ENCODE measurements at regions not wholly inside any gene's neighbourhood (a gene's known extent, or its start where the extent isn't known, plus 50 kb on each side); places are given as distances from the start of the nearest gene placed in this dataset.

DNA sequence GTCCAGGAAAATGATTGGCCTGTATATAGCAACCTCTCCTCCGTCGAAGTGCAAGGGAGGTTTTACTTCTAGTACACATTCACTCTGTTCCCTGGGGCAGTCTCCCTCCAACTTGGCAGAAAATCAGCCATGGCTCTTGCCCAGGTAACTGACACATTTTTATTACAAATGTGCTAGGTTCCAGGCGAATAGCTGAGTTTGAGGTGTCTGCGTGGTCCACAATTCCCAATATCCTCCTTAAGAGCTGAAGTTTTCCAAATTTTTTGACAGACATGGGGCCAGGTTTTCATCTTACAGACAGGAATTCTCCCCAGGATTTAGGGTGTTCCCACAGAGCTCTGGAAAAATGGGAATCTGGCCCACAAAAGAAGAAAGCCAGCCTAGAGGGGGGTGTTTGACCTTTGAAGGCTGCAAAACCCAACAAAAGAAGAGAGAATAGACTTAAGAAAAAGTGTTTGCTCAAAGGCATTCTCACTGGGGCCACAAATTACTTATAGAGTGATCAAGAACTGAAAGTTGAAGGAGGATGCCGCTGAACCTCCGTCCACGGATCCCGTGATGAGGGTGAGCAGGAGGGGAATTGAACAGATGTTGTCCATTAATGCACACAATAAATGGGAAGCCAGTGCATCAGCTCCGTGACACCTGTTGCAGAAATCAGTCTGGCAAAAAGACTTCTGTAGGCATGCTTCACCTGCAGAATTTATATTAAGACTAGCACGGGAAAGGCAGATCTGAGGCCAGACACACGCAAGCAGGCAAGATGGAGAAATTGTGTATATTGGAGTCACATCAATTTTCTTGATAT lies 242.3 kb upstream of the COPS8 start:
- Histone ChIP-seq H3K27me3 (no peaks in the 10 kb centered on the region), H3K9me3 (no peaks in the 10 kb centered on the region), H3K36me3 (no peaks in the 10 kb centered on the region), H3K4me1 (no peaks in the 10 kb centered on the region), H3K27ac (no peak overlapping the region), H3K9ac (ENCODE audit: low read depth in 2 of 2, low read length in 2 of 2) (no peak overlapping the region), H3K4me3 (no peak overlapping the region)
- intact Hi-C loops (cut with DNase I) = no loop called here
- no peak for DNase-seq
- TF ChIP-seq, protein P1, sequence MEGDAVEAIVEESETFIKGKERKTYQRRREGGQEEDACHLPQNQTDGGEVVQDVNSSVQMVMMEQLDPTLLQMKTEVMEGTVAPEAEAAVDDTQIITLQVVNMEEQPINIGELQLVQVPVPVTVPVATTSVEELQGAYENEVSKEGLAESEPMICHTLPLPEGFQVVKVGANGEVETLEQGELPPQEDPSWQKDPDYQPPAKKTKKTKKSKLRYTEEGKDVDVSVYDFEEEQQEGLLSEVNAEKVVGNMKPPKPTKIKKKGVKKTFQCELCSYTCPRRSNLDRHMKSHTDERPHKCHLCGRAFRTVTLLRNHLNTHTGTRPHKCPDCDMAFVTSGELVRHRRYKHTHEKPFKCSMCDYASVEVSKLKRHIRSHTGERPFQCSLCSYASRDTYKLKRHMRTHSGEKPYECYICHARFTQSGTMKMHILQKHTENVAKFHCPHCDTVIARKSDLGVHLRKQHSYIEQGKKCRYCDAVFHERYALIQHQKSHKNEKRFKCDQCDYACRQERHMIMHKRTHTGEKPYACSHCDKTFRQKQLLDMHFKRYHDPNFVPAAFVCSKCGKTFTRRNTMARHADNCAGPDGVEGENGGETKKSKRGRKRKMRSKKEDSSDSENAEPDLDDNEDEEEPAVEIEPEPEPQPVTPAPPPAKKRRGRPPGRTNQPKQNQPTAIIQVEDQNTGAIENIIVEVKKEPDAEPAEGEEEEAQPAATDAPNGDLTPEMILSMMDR (IDR thresholded peaks at IDR 0.05) = no peak

DNA sequence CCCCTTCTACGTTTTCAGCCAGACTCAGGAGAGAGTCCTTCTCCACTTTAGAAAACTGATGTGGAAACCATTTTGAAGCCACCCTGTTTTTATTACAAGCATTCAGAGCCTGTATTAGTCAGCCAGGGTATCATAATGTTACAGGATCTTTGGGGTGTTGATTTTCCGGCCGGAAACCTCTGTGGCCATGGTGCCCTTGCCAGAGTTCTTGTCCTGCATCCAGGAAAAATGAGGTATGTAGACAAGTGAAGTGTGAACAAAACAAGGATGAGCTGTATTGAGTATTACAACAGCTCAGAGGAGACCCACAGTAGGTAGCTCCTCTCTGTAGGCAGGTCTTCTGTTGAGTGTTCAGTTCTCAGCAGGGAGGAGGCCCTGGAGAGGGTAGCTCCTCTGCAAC lies 241.0 kb upstream of the COPS8 start:
- no peaks in the 10 kb centered on the region for H3K36me3 ChIP-seq
- H3K27ac ChIP-seq = no peak overlapping the region
- intact Hi-C loops (cut with DNase I) = no loop called here
- H3K4me1 ChIP-seq = no peaks in the 10 kb centered on the region
- no peak overlapping the region for H3K4me3 ChIP-seq
- H3K9ac ChIP-seq (ENCODE audit: low read depth in 2 of 2, low read length in 2 of 2) = no peak overlapping the region
- no peak for DNase-seq
- TF ChIP-seq, protein P1 (IDR thresholded peaks at IDR 0.05) = no peak
- H3K27me3 ChIP-seq = no peaks in the 10 kb centered on the region
- H3K9me3 ChIP-seq = no peaks in the 10 kb centered on the region

DNA sequence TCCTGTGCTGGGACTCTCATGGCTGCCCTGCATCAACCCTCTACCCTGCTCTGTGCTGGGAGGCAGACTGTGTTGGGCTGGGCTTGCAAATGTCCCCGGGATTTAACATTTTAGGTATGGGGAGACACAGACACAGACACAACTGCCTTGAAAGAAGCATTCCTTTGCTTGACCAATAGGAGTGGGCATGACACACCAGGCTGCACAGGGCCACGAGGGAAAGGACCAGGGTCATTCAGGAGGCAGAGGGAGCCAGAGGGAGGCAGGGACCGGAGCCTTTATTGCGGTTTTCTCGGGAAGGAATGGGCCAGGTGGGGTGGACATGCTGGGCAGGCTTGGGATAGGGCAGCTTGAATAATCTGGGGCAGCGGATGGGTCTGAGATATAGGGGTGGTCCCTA lies 238.7 kb upstream of the COPS8 start:
- H3K4me3 ChIP-seq = no peak overlapping the region
- no peaks in the 10 kb centered on the region for H3K27me3 ChIP-seq
- H3K27ac ChIP-seq = no peak overlapping the region
- no peaks in the 10 kb centered on the region for H3K9me3 ChIP-seq
- no peak for DNase-seq
- no peaks in the 10 kb centered on the region for H3K36me3 ChIP-seq
- no peaks in the 10 kb centered on the region for H3K4me1 ChIP-seq
- no peak overlapping the region for H3K9ac ChIP-seq (ENCODE audit: low read depth in 2 of 2, low read length in 2 of 2)
- intact Hi-C loops (cut with DNase I) = no loop called here
- TF ChIP-seq, protein P1 (IDR thresholded peaks at IDR 0.05) = no peak

DNA sequence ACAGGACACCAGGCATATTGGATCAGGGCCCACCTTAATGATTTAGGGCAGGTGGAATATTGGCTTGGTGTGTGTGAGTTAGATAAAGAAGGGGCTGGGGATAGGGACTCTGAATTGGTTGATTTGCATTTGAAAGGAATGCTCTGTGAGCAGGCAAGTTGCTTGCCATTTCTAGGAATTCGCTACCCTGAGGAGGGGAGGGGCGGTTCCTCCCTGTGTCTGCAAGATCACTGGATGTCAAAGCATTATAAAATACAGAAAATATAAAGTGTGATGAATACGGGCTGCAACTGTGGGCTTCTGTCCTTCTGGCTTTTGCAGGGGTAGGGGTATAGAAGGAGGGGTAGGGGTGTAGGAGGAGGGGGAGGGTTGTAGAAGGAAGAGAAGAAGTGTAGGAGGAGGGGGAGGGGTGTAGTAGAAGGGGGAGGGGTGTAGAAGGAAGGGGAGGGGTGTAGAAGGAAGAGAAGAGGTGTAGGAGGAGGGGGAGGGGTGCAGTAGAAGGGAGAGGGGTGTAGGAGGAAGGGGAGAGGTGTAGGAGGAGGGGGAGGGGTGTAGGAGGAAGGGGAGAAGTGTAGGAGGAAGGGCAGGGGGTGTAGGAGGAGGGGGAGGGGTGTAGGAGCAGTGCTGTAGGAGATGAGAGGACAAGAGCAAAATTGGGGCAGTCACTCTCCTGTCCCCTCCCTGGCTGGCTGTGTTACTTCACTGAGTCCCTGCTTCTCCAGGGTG lies 238.0 kb upstream of the COPS8 start:
- no peak for DNase-seq
- Histone ChIP-seq H3K36me3 (no peaks in the 10 kb centered on the region), H3K4me3 (no peak overlapping the region), H3K9ac (ENCODE audit: low read depth in 2 of 2, low read length in 2 of 2) (no peak overlapping the region), H3K4me1 (no peaks in the 10 kb centered on the region), H3K9me3 (no peaks in the 10 kb centered on the region), H3K27me3 (no peaks in the 10 kb centered on the region), H3K27ac (no peak overlapping the region)
- TF ChIP-seq, protein P1 (IDR thresholded peaks at IDR 0.05) = no peak
- intact Hi-C loops (cut with DNase I) = no loop called here

DNA sequence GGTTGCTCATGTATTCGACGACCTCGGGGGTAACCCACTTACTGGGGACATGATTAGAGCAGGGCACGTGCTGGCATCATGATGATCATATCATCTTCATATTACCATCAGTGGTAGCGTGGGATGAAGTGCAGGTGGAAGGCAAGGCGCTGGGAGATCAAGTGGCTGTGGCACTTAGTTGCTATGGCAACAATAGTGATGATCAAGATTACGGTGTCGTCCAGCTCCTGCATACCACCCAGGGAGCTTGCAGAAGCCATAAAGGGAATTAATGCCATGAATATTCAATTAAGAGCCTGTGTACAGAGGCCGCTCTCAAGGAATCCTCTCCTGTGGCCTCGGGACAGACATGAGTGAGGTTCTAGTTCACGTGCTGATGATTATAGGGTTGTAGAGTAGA lies 237.2 kb upstream of the COPS8 start:
- no peak for DNase-seq
- Histone ChIP-seq H3K9ac (ENCODE audit: low read depth in 2 of 2, low read length in 2 of 2) (no peak overlapping the region), H3K27me3 (no peaks in the 10 kb centered on the region), H3K27ac (no peak overlapping the region), H3K4me3 (no peak overlapping the region), H3K36me3 (no peaks in the 10 kb centered on the region), H3K9me3 (no peaks in the 10 kb centered on the region), H3K4me1 (no peaks in the 10 kb centered on the region)
- TF ChIP-seq, protein P1 (IDR thresholded peaks at IDR 0.05) = no peak
- intact Hi-C loops (cut with DNase I) = no loop called here
